ENCODE measurements at regions not wholly inside any gene's neighbourhood (a gene's known extent, or its start where the extent isn't known, plus 50 kb on each side); places are given as distances from the start of the nearest gene placed in this dataset.

DNA sequence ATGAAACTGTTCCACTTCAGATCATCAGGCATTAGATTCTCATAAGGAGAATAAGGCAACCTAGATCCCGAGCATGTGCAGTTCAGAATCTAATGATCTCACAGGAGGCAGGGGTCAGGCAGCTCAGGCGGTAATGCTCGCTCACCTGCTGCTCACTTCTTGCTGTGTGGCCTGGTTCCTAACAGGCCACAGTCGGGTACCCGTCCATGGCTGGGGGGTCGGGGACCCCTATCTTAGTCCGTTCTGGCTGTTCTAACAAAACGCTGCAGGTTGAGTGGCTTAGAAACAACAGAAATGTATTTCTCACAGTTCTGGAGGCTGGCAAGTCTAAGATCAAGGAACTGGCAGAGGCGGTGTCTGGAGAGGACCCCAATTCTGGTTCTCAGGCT lies 79.2 kb downstream of the ASB1 start:
- H3K4me1 ChIP-seq = no peaks in the 10 kb centered on the region
- peaks cover 0 to 5% (median 0%) of the 10 kb centered on the region in 4 donors for H3K27me3 ChIP-seq
- DNase-seq = no peak
- no peak for TF ChIP-seq POLR2A (IDR thresholded peaks at IDR 0.05)
- no peak for TF ChIP-seq CTCF (IDR thresholded peaks at IDR 0.05)
- intact Hi-C loops (cut with DNase I) = no loop called here
- H3K27ac ChIP-seq = no peak overlapping the region
- no peak overlapping the region for H3K4me3 ChIP-seq
- H3K9me3 ChIP-seq = no peaks in the 10 kb centered on the region
- no peaks in the 10 kb centered on the region for H3K36me3 ChIP-seq
- WGBS, 2 donors = 71 to 100% methylated on average over 1 to 9 of the region's 9 CpGs

GRCh38 chr2:238506371-238507068 lies 79.8 kb downstream of the ASB1 start:
- Histone ChIP-seq H3K27ac (no peak overlapping the region), H3K4me1 (no peaks in the 10 kb centered on the region), H3K27me3 (peaks cover 0 to 11% (median 0%) of the 10 kb centered on the region in 4 donors), H3K9me3 (no peaks in the 10 kb centered on the region), H3K36me3 (no peaks in the 10 kb centered on the region), H3K4me3 (no peak overlapping the region)
- TF ChIP-seq CTCF (IDR thresholded peaks at IDR 0.05) (no peak), POLR2A (IDR thresholded peaks at IDR 0.05) (no peak)
- WGBS, 2 donors = 70 to 82% methylated on average over 14 of the region's 17 CpGs
- DNase-seq = no peak
- intact Hi-C loops (cut with DNase I) = no loop called here

DNA sequence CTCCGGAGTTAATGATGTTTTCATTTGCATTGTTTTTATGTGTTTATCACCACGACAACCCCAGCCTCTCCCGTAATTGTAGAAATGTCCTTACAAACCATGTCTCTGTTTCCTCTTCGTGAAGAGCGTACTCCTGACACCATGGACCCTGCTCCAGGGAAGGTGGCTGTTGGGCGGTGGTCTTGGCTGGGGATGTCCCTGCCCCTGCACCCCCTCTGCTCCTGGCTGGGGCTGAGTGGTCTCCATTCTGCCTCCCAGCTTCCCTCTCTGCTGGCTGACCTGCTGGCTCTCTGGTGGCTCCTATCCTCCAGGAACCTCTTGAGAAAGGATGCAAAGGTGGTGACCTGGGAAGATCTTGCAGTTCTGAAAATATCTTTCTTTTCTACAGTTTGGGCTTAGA lies 81.1 kb downstream of the ASB1 start:
- H3K9me3 ChIP-seq = no peaks in the 10 kb centered on the region
- WGBS, 2 donors = 67 to 70% methylated on average over 6 of the region's 6 CpGs
- no peak overlapping the region for H3K27ac ChIP-seq
- intact Hi-C loops (cut with DNase I) = no loop called here
- peaks cover 0 to 11% (median 0%) of the 10 kb centered on the region in 4 donors for H3K27me3 ChIP-seq
- no peaks in the 10 kb centered on the region for H3K4me1 ChIP-seq
- no peak for DNase-seq
- H3K36me3 ChIP-seq = no peaks in the 10 kb centered on the region
- TF ChIP-seq POLR2A (IDR thresholded peaks at IDR 0.05) (no peak), CTCF (IDR thresholded peaks at IDR 0.05) (no peak)
- no peak overlapping the region for H3K4me3 ChIP-seq

- TF ChIP-seq POLR2A (IDR thresholded peaks at IDR 0.05) = no peak
- TF ChIP-seq CTCF (IDR thresholded peaks at IDR 0.05) = no peak
- H3K4me1 ChIP-seq = no peaks in the 10 kb centered on the region
- no peak overlapping the region for H3K4me3 ChIP-seq
- 63 to 73% methylated on average over 9 to 10 of the region's 12 CpGs for WGBS, 2 donors
- DNase-seq = no peak
- intact Hi-C loops (cut with DNase I) = no loop called here
- peaks cover 0 to 11% (median 0%) of the 10 kb centered on the region in 4 donors for H3K27me3 ChIP-seq
- no peak overlapping the region for H3K27ac ChIP-seq
- H3K36me3 ChIP-seq = no peaks in the 10 kb centered on the region
- no peaks in the 10 kb centered on the region for H3K9me3 ChIP-seq
Observed at GRCh38 chr2:238509151-238509835, 82.6 kb downstream of the ASB1 start.

DNA sequence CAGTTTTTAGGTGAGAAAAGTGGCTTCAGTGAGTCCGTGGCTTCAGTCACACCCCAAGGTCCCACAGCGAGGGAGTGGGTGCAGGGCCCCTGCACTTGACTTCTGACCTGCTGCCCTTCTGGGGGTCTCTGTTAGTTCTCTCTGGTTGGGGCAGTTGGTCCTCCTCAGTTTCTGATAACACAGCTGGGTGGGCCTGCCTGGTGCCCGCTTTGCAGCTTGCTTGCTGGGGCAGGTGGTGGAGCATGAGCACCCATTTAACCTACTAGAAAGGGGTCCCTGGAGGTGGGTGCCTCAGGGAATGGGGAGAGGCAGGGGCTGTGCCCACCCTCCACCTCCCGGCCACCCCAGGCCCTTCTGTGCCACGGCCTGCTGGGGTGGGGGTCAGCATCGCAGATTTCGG lies 83.2 kb downstream of the ASB1 start:
- no peak for TF ChIP-seq CTCF (IDR thresholded peaks at IDR 0.05)
- H3K36me3 ChIP-seq = no peaks in the 10 kb centered on the region
- H3K9me3 ChIP-seq = no peaks in the 10 kb centered on the region
- no peaks in the 10 kb centered on the region for H3K4me1 ChIP-seq
- DNase-seq = no peak
- 82% methylated on average over 4 of the region's 7 CpGs; no CpG with 5 or more reads in 1 of the 2 donors for WGBS, 2 donors
- no peak overlapping the region for H3K27ac ChIP-seq
- peaks cover 0 to 11% (median 0%) of the 10 kb centered on the region in 4 donors for H3K27me3 ChIP-seq
- intact Hi-C loops (cut with DNase I) = loop anchor here (10.0 kb wide), 1 partner anchor 275 kb away; no protein-coding TSS in a partner anchor
- no peak overlapping the region for H3K4me3 ChIP-seq
